ENCODE measurements at regions not wholly inside any gene's neighbourhood (a gene's known extent, or its start where the extent isn't known, plus 50 kb on each side); places are given as distances from the start of the nearest gene placed in this dataset.

DNA sequence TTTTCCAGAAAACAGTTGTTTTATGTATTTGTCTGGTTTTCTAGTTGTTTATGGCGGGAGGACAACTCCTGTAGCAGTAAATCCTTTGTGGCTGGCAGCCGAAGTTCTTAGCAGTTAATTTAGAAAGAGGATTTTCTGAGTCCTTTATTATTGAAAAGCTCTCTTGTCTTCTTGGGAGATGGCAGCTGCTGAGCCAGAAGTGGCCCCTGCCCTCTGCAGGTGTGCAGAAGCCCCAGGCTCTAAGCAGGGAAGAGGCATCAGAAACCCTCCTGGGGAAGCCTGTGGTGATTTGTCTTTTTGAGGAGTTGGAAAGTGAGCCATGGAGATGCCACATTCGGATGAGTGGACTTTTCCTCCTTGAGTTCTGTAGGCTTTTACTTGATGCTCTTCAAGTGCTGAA is 106.3 kb downstream of the GLRX3 start:
- dilution Hi-C loops (cut with MboI; ENCODE audit: extremely low pct_ligation_motif_present, low sequenced_read_pairs) = no loop called here
- H3K4me1 ChIP-seq (ENCODE audit: control insufficient read depth, extremely low read depth, insufficient read depth, low read length) = no peaks in the 10 kb centered on the region
- H3K27me3 ChIP-seq (ENCODE audit: control insufficient read depth, extremely low read depth, insufficient read depth, low read length) = no peaks in the 10 kb centered on the region
- FAIRE-seq (no peak), DNase-seq (ENCODE audit: low read depth, low spot score) (no peak)
- no peak overlapping the region for H3K27ac ChIP-seq (ENCODE audit: control insufficient read depth, insufficient read depth, low read length)
- TF ChIP-seq EZH2 (IDR thresholded peaks at IDR 0.05; ENCODE audit: low read length) = no peak
- TF ChIP-seq, protein P1, sequence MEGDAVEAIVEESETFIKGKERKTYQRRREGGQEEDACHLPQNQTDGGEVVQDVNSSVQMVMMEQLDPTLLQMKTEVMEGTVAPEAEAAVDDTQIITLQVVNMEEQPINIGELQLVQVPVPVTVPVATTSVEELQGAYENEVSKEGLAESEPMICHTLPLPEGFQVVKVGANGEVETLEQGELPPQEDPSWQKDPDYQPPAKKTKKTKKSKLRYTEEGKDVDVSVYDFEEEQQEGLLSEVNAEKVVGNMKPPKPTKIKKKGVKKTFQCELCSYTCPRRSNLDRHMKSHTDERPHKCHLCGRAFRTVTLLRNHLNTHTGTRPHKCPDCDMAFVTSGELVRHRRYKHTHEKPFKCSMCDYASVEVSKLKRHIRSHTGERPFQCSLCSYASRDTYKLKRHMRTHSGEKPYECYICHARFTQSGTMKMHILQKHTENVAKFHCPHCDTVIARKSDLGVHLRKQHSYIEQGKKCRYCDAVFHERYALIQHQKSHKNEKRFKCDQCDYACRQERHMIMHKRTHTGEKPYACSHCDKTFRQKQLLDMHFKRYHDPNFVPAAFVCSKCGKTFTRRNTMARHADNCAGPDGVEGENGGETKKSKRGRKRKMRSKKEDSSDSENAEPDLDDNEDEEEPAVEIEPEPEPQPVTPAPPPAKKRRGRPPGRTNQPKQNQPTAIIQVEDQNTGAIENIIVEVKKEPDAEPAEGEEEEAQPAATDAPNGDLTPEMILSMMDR (optimal IDR thresholded peaks at IDR 0.05 in 1 of 3, IDR thresholded peaks at IDR 0.05 in 1 of 3, conservative IDR thresholded peaks at IDR 0.05 in 1 of 3; ENCODE audit: extremely low read depth in 1 of 3, insufficient read depth in 2 of 3, low read length in 3 of 3) = no peak
- no peak overlapping the region for H3K4me2 ChIP-seq (ENCODE audit: control insufficient read depth, extremely low read depth, insufficient read depth, low read depth, low read length)
- H3K9me1 ChIP-seq (ENCODE audit: control insufficient read depth, extremely low read depth, insufficient read depth, low read length) = no peaks in the 10 kb centered on the region
- no peaks in the 10 kb centered on the region for H3K79me2 ChIP-seq (ENCODE audit: control insufficient read depth, insufficient read depth, low read length)
- H3K36me3 ChIP-seq (ENCODE audit: control insufficient read depth in 2 of 2, extremely low read depth in 1 of 2, insufficient read depth in 2 of 2, low read length in 2 of 2) = no peaks in the 10 kb centered on the region
- H4K20me1 ChIP-seq (ENCODE audit: control insufficient read depth, extremely low read depth, insufficient read depth, low read length) = no peaks in the 10 kb centered on the region
- no peak overlapping the region for H3K4me3 ChIP-seq (ENCODE audit: control insufficient read depth in 2 of 3, extremely low read depth in 1 of 3, insufficient read depth in 2 of 3, low read depth in 1 of 3, low read length in 3 of 3)
- no peak overlapping the region for H3K9ac ChIP-seq (ENCODE audit: control insufficient read depth, extremely low read depth, insufficient read depth, low read length)
- peaks cover 3% of the 10 kb centered on the region for H3K9me3 ChIP-seq (ENCODE audit: control insufficient read depth, low read depth, low read length)
- H2AFZ ChIP-seq (ENCODE audit: control insufficient read depth, low read length) = no peak overlapping the region

DNA sequence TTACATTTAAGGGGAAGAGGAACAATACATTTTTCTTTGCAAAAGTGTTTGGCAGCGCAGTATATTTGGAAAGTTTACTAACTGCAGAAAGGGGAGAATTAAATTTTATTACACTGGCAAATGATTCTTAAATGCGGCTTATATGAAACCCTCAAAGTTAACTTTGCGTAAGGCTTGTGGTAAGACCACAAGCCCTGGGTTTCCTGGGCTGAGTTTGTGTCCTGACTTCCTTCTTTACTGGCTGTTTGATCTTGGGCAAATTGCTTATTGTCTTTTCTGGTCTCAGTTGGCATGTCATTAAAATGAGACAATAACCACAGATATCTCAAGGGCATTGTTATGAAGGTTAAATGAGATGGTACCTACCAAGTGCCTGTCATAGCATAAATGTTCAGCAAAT is 106.8 kb downstream of the GLRX3 start:
- Histone ChIP-seq H2AFZ (ENCODE audit: control insufficient read depth, low read length) (no peak overlapping the region), H3K9ac (ENCODE audit: control insufficient read depth, extremely low read depth, insufficient read depth, low read length) (no peak overlapping the region), H3K9me3 (ENCODE audit: control insufficient read depth, low read depth, low read length) (peaks cover 3% of the 10 kb centered on the region), H3K4me2 (ENCODE audit: control insufficient read depth, extremely low read depth, insufficient read depth, low read depth, low read length) (no peak overlapping the region), H3K4me3 (ENCODE audit: control insufficient read depth in 2 of 3, extremely low read depth in 1 of 3, insufficient read depth in 2 of 3, low read depth in 1 of 3, low read length in 3 of 3) (no peak overlapping the region), H3K27ac (ENCODE audit: control insufficient read depth, insufficient read depth, low read length) (no peak overlapping the region), H4K20me1 (ENCODE audit: control insufficient read depth, extremely low read depth, insufficient read depth, low read length) (no peaks in the 10 kb centered on the region), H3K4me1 (ENCODE audit: control insufficient read depth, extremely low read depth, insufficient read depth, low read length) (no peaks in the 10 kb centered on the region), H3K9me1 (ENCODE audit: control insufficient read depth, extremely low read depth, insufficient read depth, low read length) (no peaks in the 10 kb centered on the region), H3K27me3 (ENCODE audit: control insufficient read depth, extremely low read depth, insufficient read depth, low read length) (no peaks in the 10 kb centered on the region), H3K79me2 (ENCODE audit: control insufficient read depth, insufficient read depth, low read length) (no peaks in the 10 kb centered on the region), H3K36me3 (ENCODE audit: control insufficient read depth in 2 of 2, extremely low read depth in 1 of 2, insufficient read depth in 2 of 2, low read length in 2 of 2) (no peaks in the 10 kb centered on the region)
- no peak for FAIRE-seq
- no peak for TF ChIP-seq EZH2 (IDR thresholded peaks at IDR 0.05; ENCODE audit: low read length)
- TF ChIP-seq, protein P1 (optimal IDR thresholded peaks at IDR 0.05 in 1 of 3, IDR thresholded peaks at IDR 0.05 in 1 of 3, conservative IDR thresholded peaks at IDR 0.05 in 1 of 3; ENCODE audit: extremely low read depth in 1 of 3, insufficient read depth in 2 of 3, low read length in 3 of 3) = no peak
- dilution Hi-C loops (cut with MboI; ENCODE audit: extremely low pct_ligation_motif_present, low sequenced_read_pairs) = no loop called here
- DNase-seq (ENCODE audit: low read depth, low spot score) = no peak
